ENCODE measurements at regions not wholly inside any gene's neighbourhood (a gene's known extent, or its start where the extent isn't known, plus 50 kb on each side); places are given as distances from the start of the nearest gene placed in this dataset.

DNA sequence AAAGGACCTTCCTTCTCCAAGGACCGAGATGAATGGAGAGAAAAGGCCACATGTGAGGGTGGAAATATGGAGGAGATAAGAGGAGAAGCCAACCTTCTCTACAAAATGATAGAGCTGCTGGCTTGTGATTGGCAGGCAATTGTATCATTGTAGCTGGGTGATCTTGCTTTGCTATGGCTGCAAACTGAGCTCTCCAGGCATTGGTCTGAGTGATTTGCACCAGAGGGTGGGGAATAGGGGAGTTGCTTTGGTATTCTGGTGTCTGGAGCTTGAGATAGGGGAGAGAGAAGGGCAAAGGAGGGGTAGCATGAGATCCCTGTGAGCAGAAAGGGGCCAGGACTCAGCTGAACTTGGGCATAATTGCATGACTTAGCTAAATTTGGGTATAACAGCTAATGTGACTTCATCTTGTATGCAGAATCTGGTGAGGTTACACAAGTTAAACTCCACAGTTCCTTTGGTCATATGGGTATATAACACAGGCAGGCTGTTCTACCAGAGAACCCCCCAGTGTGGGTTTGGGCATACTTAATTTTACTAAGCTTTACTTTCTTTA, 72.0 kb downstream of the FOS start:
- no peaks in the 10 kb centered on the region for H3K9me3 ChIP-seq
- no peaks in the 10 kb centered on the region for H3K27me3 ChIP-seq
- no peaks in the 10 kb centered on the region for H3K36me3 ChIP-seq
- H3K27ac ChIP-seq = no peak overlapping the region
- intact Hi-C loops (cut with DNase I) = no loop called here
- TF ChIP-seq, protein P1, sequence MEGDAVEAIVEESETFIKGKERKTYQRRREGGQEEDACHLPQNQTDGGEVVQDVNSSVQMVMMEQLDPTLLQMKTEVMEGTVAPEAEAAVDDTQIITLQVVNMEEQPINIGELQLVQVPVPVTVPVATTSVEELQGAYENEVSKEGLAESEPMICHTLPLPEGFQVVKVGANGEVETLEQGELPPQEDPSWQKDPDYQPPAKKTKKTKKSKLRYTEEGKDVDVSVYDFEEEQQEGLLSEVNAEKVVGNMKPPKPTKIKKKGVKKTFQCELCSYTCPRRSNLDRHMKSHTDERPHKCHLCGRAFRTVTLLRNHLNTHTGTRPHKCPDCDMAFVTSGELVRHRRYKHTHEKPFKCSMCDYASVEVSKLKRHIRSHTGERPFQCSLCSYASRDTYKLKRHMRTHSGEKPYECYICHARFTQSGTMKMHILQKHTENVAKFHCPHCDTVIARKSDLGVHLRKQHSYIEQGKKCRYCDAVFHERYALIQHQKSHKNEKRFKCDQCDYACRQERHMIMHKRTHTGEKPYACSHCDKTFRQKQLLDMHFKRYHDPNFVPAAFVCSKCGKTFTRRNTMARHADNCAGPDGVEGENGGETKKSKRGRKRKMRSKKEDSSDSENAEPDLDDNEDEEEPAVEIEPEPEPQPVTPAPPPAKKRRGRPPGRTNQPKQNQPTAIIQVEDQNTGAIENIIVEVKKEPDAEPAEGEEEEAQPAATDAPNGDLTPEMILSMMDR (IDR thresholded peaks at IDR 0.05) = no peak
- no peak for TF ChIP-seq POLR2AphosphoS5 (IDR thresholded peaks at IDR 0.05; ENCODE audit: insufficient read depth in 1 of 2, low read depth in 1 of 2)
- TF ChIP-seq POLR2A (IDR thresholded peaks at IDR 0.05) = no peak
- no peaks in the 10 kb centered on the region for H3K4me1 ChIP-seq
- H3K4me3 ChIP-seq = no peak overlapping the region
- DNase-seq (ENCODE audit: extremely low spot score in 2 of 2) = no peak

DNA sequence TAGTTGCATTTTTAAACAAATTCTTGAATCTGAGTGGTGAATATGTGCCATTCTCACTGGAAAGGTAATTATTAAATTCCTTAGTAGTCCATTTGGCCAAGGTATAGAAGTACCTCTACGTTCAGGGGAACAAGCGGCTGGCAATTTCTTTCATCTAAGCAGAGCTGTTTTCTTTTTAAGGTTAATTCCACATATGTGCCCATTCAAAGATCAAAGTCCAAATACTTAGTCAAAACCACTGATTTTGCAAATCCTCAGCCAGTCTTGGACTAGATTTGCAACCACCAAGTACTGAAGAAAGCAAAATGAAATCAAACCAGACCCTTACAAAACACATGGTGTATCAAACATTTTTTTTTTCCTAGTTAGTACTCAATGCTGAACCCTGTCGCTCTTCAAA, 68.7 kb upstream of the JDP2 start:
- TF ChIP-seq POLR2A (IDR thresholded peaks at IDR 0.05) (no peak), POLR2AphosphoS5 (IDR thresholded peaks at IDR 0.05; ENCODE audit: insufficient read depth in 1 of 2, low read depth in 1 of 2) (no peak)
- TF ChIP-seq, protein P1 (IDR thresholded peaks at IDR 0.05) = no peak
- Histone ChIP-seq H3K36me3 (no peaks in the 10 kb centered on the region), H3K4me3 (no peak overlapping the region), H3K27me3 (no peaks in the 10 kb centered on the region), H3K4me1 (peaks cover 25% of the 10 kb centered on the region), H3K9me3 (no peaks in the 10 kb centered on the region), H3K27ac (no peak overlapping the region)
- intact Hi-C loops (cut with DNase I) = no loop called here
- DNase-seq (ENCODE audit: extremely low spot score in 2 of 2) = no peak

DNA sequence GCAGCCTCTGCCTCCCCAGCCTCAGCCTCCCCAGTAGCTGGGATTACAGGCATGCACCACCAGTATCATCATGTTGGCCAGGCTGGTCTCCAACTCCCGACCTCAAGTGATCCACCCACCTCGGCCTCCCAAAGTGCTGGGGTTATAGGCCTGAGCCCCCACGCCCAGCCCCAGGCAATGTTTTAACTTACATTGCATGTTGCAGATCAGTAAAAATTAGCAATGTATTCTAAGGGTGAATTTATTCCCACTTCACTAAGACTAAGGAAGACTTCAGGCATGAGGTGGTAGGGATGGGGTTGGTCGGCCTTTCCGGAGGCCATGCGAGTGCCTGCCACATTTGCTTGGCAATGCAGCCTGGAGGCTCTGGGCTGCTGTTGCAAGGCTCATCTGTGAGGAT, 66.8 kb upstream of the JDP2 start:
- Histone ChIP-seq H3K4me3 (no peak overlapping the region), H3K27ac (no peak overlapping the region), H3K9me3 (no peaks in the 10 kb centered on the region), H3K27me3 (no peaks in the 10 kb centered on the region), H3K36me3 (no peaks in the 10 kb centered on the region), H3K4me1 (peaks cover 28% of the 10 kb centered on the region)
- DNase-seq (ENCODE audit: extremely low spot score in 2 of 2) = no peak
- TF ChIP-seq POLR2AphosphoS5 (IDR thresholded peaks at IDR 0.05; ENCODE audit: insufficient read depth in 1 of 2, low read depth in 1 of 2) (no peak), POLR2A (IDR thresholded peaks at IDR 0.05) (no peak)
- TF ChIP-seq, protein P1 (IDR thresholded peaks at IDR 0.05) = no peak
- intact Hi-C loops (cut with DNase I) = no loop called here

DNA sequence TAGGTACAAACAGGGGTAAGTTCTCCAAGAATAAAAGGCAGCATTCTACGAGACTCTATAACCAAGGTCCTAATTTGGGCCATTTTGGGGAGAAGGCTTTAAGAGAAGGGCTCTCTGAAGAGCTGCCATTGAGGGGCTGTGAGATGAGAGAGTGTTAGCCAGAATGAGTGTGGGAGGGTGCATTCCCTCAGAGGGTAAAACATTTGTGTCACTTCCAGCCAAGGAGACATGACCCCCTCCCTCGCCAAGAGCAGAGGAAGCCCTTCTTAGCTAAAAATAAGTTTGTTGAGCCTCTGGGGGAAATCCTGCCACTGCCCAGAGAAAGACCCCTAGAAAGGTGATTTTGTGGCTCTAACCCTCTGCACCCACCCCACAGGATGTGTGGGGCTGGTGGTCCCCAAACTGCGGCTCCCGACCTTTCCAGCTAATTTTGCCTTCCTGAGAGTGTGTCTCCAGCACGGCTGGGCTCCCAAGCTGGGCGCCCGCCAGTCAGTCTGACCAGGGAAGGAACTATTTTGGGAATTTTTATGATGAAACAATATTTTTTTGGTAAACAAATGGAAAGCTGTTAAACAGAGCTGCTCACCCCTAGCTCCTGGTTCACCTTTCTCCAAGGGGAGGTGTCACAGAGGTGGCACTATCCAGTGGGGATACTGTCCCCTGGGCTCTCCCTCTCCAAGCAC, 65.9 kb upstream of the JDP2 start:
- no peaks in the 10 kb centered on the region for H3K36me3 ChIP-seq
- H3K27ac ChIP-seq = peak overlapping the region; percentile 71
- TF ChIP-seq, protein P1 (IDR thresholded peaks at IDR 0.05) = no peak
- TF ChIP-seq POLR2A (IDR thresholded peaks at IDR 0.05) (no peak), POLR2AphosphoS5 (IDR thresholded peaks at IDR 0.05; ENCODE audit: insufficient read depth in 1 of 2, low read depth in 1 of 2) (no peak)
- no peaks in the 10 kb centered on the region for H3K27me3 ChIP-seq
- intact Hi-C loops (cut with DNase I) = no loop called here
- DNase-seq (ENCODE audit: extremely low spot score in 2 of 2) = no peak
- peaks cover 28% of the 10 kb centered on the region for H3K4me1 ChIP-seq
- H3K4me3 ChIP-seq = no peak overlapping the region
- H3K9me3 ChIP-seq = no peaks in the 10 kb centered on the region

DNA sequence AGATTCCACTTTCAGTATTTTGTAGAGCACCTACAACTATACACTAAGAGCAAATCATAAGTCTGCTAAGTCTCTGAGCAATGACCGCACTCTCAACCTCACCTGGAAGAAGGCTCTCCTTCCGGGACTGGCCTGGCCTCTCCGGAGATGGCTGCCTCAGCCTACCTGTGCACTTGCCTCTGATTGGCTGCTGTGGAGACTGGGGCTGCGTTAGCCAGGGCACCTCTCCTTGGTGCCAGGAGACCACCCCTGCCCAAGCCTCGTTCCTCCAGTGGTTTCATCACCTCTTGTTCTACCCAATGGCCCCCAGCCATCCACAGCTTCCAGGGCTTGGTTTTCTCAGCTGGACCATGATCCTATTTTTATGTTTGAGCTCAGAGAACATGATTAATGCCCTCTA, 64.7 kb upstream of the JDP2 start:
- H3K4me3 ChIP-seq = no peak overlapping the region
- peak overlapping the region; percentile 71 for H3K27ac ChIP-seq
- intact Hi-C loops (cut with DNase I) = no loop called here
- H3K4me1 ChIP-seq = peaks cover 28% of the 10 kb centered on the region
- no peaks in the 10 kb centered on the region for H3K9me3 ChIP-seq
- no peaks in the 10 kb centered on the region for H3K36me3 ChIP-seq
- DNase-seq (ENCODE audit: extremely low spot score in 2 of 2) = peak in 1 of 2 donors; percentile 83
- H3K27me3 ChIP-seq = no peaks in the 10 kb centered on the region
- TF ChIP-seq, protein P1 (IDR thresholded peaks at IDR 0.05) = no peak
- TF ChIP-seq POLR2A (IDR thresholded peaks at IDR 0.05) (no peak), POLR2AphosphoS5 (IDR thresholded peaks at IDR 0.05; ENCODE audit: insufficient read depth in 1 of 2, low read depth in 1 of 2) (no peak)
